ENCODE measurements at regions not wholly inside any gene's neighbourhood (a gene's known extent, or its start where the extent isn't known, plus 50 kb on each side); places are given as distances from the start of the nearest gene placed in this dataset.

- in situ Hi-C loops (cut with MboI; ENCODE audit: low sequenced_read_pairs): loop anchor here (25.0 kb wide), 1 partner anchor 1294 kb away; no protein-coding TSS in a partner anchor
Observed at GRCh38 chr3:40593351-40593750, 68.6 kb downstream of the ZNF621 start.

GRCh38 chr3:40597441-40597840 lies 72.7 kb downstream of the ZNF621 start:
- in situ Hi-C loops (cut with MboI; ENCODE audit: low sequenced_read_pairs): loop anchor here (25.0 kb wide), 1 partner anchor 1290 kb away; no protein-coding TSS in a partner anchor

- in situ Hi-C loops (cut with MboI; ENCODE audit: low sequenced_read_pairs): loop anchor here (25.0 kb wide), 1 partner anchor 1289 kb away; no protein-coding TSS in a partner anchor
Observed at GRCh38 chr3:40598338-40598737, 73.6 kb downstream of the ZNF621 start.

- in situ Hi-C loops (cut with MboI; ENCODE audit: low sequenced_read_pairs): loop anchor here (25.0 kb wide), 1 partner anchor 1288 kb away; no protein-coding TSS in a partner anchor
Observed at GRCh38 chr3:40598962-40599361, 74.2 kb downstream of the ZNF621 start.

GRCh38 chr3:40602778-40603385 lies 78.1 kb downstream of the ZNF621 start:
- in situ Hi-C loops (cut with MboI; ENCODE audit: low sequenced_read_pairs): no loop called here

DNA sequence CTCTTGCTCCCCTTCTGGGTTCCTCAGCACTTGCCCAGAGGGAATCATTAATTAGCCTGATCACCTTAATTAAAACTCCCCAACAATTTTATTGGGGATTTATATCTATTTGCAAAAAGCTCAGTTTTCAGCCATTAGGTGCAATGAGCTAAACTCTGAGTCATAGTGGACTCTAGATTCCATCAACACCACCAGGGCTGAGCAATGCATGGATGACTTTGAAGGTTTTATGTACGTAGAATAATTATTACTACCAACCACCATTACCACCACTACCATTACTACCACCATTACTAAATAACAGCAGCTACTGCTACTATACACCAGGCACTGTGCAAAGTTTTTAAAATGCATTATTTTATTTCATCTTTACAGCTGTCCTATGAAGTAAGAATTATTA lies 81.2 kb downstream of the ZNF621 start:
- in situ Hi-C loops (cut with MboI; ENCODE audit: low sequenced_read_pairs): no loop called here

DNA sequence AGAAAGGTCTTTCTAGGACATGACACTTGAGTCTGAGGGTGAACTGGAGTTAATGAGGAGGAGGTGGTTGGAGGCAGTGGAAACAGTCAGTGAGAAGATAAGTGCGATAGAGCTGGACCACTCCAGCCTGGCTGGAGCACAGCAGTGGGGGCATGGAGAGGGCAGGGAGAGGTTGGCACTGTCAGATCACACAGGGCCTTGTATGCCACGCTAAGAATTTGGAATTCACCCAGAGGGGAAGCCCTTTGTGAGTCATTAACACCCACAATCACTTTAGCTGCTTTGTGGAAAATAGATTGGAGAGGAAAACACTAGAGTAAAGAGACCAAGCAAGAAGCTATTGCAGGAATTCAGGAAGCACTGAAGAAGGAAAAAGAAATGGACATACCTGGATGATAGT lies 83.3 kb downstream of the ZNF621 start:
- in situ Hi-C loops (cut with MboI; ENCODE audit: low sequenced_read_pairs): no loop called here

- in situ Hi-C loops (cut with MboI; ENCODE audit: low sequenced_read_pairs): no loop called here
Observed at GRCh38 chr3:40613306-40613705, 88.5 kb downstream of the ZNF621 start.

- in situ Hi-C loops (cut with MboI; ENCODE audit: low sequenced_read_pairs): no loop called here
Observed at GRCh38 chr3:40615110-40615915, 90.6 kb downstream of the ZNF621 start.

- in situ Hi-C loops (cut with MboI; ENCODE audit: low sequenced_read_pairs): no loop called here
Observed at GRCh38 chr3:40615918-40616819, 91.4 kb downstream of the ZNF621 start.

DNA sequence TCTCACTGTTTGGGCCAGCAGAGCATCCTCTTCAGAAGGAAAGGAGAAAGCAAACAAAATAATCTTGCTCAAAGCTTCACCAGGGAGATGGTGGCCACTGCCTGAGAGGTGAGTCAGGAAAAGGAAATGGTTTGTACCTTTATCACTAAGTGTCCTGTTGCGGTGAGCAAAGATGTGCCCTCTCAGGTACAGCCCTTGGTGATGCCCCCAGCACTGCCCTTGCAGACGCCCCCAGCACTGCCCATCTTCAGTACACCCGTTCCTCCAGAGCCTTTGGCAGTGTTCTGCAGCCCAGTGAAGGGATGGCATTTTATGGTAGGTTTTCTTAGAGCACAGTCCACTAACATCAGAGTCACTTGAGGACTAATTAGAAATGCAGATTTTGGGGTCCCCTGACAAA lies 92.3 kb downstream of the ZNF621 start:
- in situ Hi-C loops (cut with MboI; ENCODE audit: low sequenced_read_pairs): no loop called here

- in situ Hi-C loops (cut with MboI; ENCODE audit: low sequenced_read_pairs): no loop called here
Observed at GRCh38 chr3:40618158-40618557, 93.4 kb downstream of the ZNF621 start.

DNA sequence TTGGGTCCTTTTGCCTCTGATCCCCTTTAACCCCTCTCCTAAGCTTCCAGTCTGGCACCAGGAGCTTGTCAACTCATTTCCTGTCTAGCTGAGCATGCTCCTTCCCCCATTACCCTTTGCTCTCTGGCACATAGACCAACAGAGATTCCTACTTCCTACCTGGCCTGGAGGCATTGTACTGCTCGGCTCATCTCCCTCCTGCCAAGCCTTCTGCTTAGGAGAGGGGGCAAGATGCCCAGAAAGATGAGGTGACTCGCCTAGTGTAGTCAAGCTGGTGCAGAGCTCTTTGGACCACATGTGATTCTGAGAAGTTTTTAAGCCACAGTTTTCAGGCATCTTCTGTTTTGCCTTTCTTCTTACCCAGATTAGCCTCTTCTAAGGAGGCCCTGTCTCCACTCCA lies 95.4 kb downstream of the ZNF621 start:
- in situ Hi-C loops (cut with MboI; ENCODE audit: low sequenced_read_pairs): no loop called here

DNA sequence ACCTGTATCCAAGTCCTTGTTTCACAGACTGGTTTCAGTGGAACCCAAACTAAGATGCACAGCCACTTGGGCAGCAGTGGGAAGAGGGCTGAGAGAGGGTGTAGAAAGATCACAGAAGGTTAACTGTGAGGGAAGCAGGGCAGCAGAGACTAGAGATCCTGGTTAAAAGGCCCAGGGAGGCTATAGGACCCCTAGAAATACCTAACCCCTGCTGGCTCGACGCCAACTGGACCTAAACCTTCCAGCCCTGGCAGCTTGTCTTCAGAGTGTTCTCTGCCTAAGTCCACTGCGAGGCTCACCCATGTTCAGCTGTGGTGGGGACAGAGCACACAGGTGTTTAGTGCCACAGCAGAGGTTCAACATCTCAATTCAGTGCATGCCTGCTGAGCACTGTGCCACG lies 96.5 kb downstream of the ZNF621 start:
- in situ Hi-C loops (cut with MboI; ENCODE audit: low sequenced_read_pairs): no loop called here

GRCh38 chr3:40623567-40623966 lies 98.8 kb downstream of the ZNF621 start:
- in situ Hi-C loops (cut with MboI; ENCODE audit: low sequenced_read_pairs): no loop called here

DNA sequence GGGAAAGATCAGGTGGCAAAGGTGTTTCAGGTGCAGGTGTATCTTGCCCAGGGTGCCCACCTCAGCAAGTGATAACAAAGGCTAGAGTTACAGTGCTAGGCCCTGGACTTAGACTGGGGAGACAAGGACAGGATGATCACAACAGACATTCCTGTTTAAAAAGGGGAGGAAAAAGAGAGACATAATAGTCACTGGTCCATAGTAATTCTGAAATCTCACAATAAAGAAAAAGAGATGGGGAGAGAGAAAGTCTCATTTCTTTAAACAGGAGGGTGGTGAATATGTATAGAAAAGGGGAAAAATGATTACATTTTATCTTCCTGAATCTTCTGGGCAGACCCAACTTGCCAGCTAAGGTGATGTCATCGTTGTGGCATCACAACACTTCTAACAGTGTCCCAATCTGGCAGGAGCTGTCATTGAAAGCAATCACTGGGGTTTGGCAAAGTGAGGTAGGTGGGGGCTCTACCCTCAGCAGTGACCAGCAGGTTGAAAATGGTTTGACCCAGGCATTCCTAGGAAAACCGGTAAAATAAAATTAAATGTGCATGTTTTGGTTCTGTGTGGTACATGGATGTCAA lies 99.5 kb downstream of the ZNF621 start:
- in situ Hi-C loops (cut with MboI; ENCODE audit: low sequenced_read_pairs): no loop called here

GRCh38 chr3:40627095-40627494 lies 102.3 kb downstream of the ZNF621 start:
- in situ Hi-C loops (cut with MboI; ENCODE audit: low sequenced_read_pairs): no loop called here

DNA sequence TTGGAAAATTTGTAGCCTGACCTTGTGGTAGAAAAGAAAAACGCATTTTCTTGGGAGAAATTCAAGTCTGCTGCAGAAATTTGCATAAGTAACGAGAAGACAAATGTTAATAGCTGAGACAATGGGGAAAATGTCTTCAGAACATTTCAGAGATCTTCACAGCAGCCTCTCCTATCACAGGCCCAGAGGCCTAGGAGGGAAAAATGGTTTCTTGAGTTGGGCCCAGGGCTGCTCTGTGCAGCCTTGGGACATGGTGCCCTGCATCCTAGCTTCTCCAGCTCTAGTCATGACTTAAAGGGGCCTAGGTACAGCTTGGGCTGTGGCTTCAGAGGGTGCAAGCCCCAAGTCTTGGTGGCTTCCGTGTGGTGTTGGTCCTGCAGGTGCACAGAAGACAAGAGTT lies 104.2 kb downstream of the ZNF621 start:
- in situ Hi-C loops (cut with MboI; ENCODE audit: low sequenced_read_pairs): no loop called here

- in situ Hi-C loops (cut with MboI; ENCODE audit: low sequenced_read_pairs): no loop called here
Observed at GRCh38 chr3:40631341-40631995, 106.7 kb downstream of the ZNF621 start.

DNA sequence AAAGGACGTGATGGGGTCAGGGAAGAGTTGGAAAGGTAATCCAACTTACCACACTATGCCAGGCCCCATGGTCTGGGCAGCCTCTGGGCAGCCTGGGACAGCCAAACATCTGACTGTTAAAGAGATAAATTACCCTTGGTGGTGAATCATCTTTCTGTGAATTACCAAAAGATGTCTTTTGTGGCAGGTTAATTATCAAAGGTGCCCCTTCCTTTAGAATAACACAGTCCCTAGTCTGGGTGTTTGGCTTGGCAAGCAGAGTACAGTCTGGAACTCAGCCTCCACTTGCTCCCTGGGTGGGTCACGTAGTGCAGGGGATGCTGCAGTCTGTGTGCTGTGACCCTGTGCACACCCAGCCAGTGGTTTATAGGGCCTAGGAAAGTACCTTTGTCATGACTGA lies 113.1 kb downstream of the ZNF621 start:
- in situ Hi-C loops (cut with MboI; ENCODE audit: low sequenced_read_pairs): no loop called here

All from HL-60/S4 treated with phorbol 12-myristate 13-acetate at 8.2 ng/mL for 4 days and 3 days (cell line).